SIG-M5 treated with dmso at 0.1 percent for 504 hours (cell line): ENCODE measurements at regions not wholly inside any gene's neighbourhood (a gene's known extent, or its start where the extent isn't known, plus 50 kb on each side); places are given as distances from the start of the nearest gene placed in this dataset.
"Not testable (repeated sequence)": the region's sequence is repeated elsewhere in the genome, so short reads cannot be mapped to it uniquely, and the experiment has no call there.

ENCODE experiments used
- DNase-seq: peaks from one replicate; lab custom pipeline; 2025; ENCODE audit not compliant: unreplicated experiment; lab: John Stamatoyannopoulos, UW

GRCh38 chr16:52309446-52310416, 237.2 kb downstream of the TOX3 start:
- DNase-seq, result no peak

- DNase-seq, result no peak
Measured at GRCh38 chr16:52308051-52308450, 238.9 kb downstream of the TOX3 start.

- DNase-seq, result no peak
Measured at GRCh38 chr16:52301026-52301425, 245.9 kb downstream of the TOX3 start.

GRCh38 chr16:52298769-52299168, 248.2 kb downstream of the TOX3 start:
- no peak for DNase-seq

- not testable (repeated sequence) for DNase-seq
Measured at GRCh38 chr16:52296706-52297315, 250.1 kb downstream of the TOX3 start.

- DNase-seq, result no peak
Measured at GRCh38 chr16:52296076-52296475, 250.9 kb downstream of the TOX3 start.

- no peak for DNase-seq
Measured at GRCh38 chr16:52294660-52295059, 252.3 kb downstream of the TOX3 start.

- DNase-seq, result no peak
Measured at GRCh38 chr16:52293204-52293603, 253.7 kb downstream of the TOX3 start.

- DNase-seq, result no peak
Measured at GRCh38 chr16:52283584-52284375, 263.2 kb downstream of the TOX3 start.

GRCh38 chr16:52283018-52283417, 263.9 kb downstream of the TOX3 start:
- no peak for DNase-seq

- no peak for DNase-seq
Measured at GRCh38 chr16:52280086-52280485, 266.9 kb downstream of the TOX3 start.

- DNase-seq, result no peak
Measured at GRCh38 chr16:52271088-52271750, 275.7 kb downstream of the TOX3 start.

GRCh38 chr16:52265446-52265861, 281.5 kb downstream of the TOX3 start:
- DNase-seq, result no peak

GRCh38 chr16:52257534-52257933, 289.4 kb downstream of the TOX3 start:
- no peak for DNase-seq

GRCh38 chr16:52256310-52257078, 290.4 kb downstream of the TOX3 start:
- DNase-seq, result no peak

GRCh38 chr16:52254746-52255145, 292.2 kb downstream of the TOX3 start:
- DNase-seq, result no peak

GRCh38 chr16:52252680-52253079, 294.3 kb downstream of the TOX3 start:
- DNase-seq, result no peak

GRCh38 chr16:52251495-52251894, 295.4 kb downstream of the TOX3 start:
- no peak for DNase-seq

GRCh38 chr16:52247737-52248136, 299.2 kb downstream of the TOX3 start:
- DNase-seq, result no peak

- no peak for DNase-seq
Measured at GRCh38 chr16:52238710-52239109, 308.2 kb downstream of the TOX3 start.
